Bone marrow (tissue), 2 donors: ENCODE measurements at regions not wholly inside any gene's neighbourhood (a gene's known extent, or its start where the extent isn't known, plus 50 kb on each side); places are given as distances from the start of the nearest gene placed in this dataset.
"Not testable (repeated sequence)": the region's sequence is repeated elsewhere in the genome, so short reads cannot be mapped to it uniquely, and the experiment has no call there.

Experiments
- DNase-seq, 2 donors: peaks; one replicate each; lab custom pipeline; 2025; lab: John Stamatoyannopoulos, UW

DNA sequence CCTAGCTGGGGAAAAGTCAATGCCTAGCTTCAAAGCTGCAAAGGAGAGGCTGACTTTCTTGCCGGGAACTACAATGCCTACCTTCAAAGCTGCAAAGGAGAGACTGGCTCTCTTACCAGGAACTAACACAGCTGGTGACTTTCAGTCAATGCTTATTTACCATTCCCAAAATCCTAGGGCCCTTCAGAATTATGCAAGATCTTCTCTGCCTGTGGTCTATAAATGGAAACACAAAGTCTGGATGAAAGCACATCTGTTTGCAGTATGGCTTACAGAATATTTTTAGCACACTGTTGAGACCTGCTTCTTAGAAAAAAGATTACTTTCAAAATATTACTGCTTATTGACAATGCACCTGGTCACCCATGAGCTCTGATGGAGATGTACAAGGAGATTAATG is 259.4 kb downstream of the PLK2 start:
- no peak for DNase-seq

DNA sequence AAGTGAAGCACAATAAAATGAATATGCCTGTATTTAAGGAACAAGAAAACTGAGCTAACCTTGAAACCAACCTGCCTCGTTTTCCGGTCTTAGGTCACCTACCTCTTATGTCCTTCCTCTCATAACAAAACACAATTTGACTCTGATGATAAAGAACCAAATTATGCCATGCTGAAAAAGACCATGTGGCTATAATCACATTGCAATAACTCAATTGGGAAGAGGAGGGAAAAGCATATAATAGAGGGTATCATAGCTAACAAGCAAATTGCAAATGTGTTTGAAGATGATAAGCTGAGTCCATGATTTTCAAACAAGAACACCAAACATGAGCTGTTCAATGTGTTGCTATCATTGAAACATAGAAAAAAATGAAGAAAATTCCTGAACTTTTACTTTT is 260.8 kb downstream of the PLK2 start:
- no peak for DNase-seq

DNA sequence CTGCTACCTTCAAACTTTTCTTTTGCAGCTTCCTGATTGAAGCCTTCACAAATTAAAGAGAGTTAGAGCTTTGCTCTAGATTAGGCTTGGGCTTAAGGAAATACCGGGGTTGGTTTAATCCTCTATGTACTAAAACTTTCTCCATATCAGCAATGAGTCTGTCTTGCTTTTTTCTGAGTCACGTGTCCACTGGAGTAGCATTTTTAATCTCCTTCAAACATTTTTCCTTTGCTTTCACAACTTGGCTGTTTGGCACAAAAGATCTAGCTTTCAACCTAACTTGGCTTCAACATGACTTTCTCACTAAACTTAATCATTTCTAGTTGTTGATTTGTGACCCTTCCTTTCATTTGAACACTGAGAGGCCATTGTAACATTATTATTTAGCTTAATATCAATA is 261.6 kb downstream of the PLK2 start:
- DNase-seq, result no peak

DNA sequence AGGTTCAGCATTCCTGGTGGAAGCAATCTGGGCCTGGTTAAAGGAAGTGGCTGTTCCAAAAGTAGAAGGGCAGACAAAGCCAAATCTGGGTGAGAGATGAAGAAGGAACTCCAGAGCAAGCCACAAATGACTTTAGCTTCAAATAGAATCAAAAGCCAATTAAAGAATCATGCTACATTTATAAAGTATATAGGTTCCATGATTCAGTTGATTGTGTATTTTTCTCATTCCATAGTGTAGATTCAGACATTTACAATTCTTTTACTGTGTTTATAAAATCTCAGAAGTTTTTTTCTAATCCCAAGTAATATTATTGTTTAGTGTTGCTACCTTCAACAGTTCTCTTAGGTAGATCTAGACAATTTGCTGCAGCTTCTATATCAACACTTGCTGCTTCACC is 262.0 kb downstream of the PLK2 start:
- DNase-seq, result no peak

DNA sequence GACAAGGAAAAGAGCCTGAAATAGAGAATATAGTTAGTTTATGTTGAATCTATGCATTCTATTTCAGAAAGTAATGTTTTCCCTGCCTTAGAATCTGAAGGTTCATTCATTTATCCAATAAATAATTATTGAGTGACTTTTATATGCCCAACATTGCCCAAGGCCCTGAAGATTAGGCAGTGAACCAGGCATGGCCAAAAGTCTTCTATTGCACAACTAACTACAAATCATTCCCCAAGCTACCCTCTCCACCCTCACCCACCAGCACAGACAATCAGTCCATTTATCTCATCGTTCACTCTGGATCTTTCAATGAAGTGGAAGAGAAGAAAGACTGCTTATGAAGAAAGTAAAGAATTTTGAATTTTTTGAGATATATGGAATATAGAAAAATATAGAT is 268.4 kb downstream of the PLK2 start:
- no peak for DNase-seq

DNA sequence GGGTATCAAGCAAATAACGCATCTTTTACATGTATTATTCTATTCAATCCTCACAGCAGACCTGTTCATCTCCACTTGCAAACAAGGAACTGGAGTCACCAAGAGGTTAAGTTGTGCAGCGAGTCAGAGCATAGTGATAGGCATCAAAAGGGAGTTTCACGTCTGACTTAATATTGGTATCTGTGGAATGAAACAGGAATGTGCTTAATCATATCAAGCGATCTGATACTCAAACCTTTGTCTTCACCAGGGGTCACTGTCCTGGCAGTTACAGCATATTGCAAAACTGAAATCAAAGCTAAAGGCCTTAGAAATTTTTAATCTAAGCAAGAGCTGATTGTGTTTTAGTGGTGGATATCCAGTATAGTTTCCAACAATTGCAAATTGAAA is 271.6 kb downstream of the PLK2 start:
- no peak for DNase-seq

DNA sequence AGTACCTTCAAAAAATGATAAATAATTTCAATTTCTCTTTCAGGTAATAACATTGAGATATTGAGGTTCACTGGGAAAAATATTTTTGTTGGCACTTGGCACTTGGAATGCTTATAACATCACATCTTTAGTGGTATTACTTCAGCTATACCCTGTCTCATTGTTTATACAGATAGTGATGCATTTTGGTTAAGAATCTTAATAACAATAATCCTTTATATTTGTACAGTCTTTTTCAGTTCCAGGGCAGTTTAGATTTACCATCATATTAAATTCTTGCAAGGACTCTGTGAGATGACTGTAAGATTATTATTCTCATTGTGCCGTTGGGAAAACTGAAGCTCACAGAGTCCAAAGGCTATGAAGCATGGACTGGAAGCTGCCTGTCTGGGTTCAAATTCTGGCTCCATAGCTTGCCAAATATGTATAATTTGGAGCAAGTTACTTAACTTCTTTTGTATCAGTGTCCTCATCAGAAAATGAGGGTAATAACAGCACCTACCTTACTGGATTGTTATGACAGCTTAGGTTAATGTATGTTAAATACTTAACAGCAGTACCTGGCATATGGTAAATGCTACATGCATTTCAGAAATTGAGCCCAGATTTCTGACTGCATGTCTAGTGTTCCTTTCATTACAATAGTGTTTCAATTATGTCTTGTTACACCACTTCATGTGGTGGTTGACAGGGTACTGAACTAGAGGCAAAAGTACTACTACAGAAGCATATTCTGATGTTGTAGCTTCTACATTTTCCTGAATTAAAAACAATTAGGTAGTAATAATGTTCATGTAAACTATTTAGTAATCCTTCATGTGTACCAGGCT is 272.2 kb downstream of the PLK2 start:
- no peak for DNase-seq

DNA sequence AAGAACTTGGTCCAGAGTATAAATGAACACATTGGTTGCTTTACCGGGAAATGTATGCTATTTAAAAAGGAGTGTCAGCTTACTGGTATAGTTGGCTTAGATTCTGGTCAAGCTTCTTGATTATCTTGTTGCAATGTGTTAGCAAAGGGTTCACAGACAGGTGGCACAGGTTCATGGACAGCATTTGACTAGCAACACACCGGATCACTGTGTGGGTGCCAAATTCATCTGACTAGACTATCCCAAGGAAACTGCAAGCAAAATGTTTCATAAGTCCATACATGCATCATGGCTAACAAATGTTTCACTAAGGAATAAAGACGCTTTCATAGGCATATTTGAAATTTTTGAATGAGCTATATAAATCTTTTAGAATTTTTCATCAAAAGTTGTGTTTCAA is 274.1 kb downstream of the PLK2 start:
- no peak for DNase-seq

DNA sequence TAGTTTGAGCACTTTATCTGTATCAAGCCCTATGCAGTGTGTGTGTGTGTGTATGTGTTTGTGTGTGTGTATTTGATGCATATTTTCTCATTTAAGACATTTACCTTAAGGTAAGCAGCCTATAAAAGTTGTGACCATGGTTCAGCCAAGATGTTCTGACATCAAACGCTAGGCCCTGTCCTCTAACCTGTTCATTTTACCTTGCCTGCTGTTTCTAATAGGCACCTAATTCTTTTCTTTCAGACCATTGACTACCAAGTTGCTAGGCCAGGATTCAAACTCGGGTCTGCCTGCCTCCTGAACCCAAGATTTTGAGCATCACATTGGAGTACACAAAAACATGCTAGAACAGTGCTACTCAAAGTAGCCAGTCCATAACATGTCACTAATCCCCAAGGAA is 274.5 kb downstream of the PLK2 start:
- DNase-seq, result no peak

DNA sequence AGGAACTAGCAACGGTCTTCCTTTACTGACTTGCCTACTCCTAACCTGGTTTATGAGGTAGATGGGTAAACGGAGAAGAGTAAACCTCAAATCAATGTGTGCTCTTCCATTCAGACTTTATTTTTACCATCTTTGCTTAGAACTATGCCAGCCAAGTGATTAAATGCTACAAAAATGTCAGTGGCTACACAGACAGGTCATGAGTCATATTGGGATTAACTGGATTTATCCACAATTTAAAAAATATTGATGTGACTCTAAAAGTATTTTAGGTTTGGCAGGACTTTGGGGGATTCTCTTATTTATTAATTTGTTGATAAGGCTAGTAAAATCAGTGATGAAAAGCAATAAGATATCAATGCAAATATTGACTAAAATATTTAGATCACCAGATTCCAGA is 275.0 kb downstream of the PLK2 start:
- DNase-seq, result no peak

DNA sequence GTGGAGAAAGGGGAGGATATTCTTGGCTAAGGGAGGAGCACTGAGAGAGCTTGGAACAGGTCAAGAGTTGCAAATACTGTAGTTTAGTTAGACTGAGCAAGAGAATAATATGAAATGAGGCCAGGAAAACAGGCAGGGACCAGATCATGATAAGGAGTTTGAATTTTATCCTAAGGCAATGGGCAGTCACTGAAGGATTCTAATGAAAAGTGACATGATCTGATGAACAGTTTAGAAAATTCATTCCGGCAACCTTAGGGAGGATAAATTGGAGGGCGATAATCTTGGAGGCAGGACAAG is 276.1 kb downstream of the PLK2 start:
- DNase-seq, result no peak

DNA sequence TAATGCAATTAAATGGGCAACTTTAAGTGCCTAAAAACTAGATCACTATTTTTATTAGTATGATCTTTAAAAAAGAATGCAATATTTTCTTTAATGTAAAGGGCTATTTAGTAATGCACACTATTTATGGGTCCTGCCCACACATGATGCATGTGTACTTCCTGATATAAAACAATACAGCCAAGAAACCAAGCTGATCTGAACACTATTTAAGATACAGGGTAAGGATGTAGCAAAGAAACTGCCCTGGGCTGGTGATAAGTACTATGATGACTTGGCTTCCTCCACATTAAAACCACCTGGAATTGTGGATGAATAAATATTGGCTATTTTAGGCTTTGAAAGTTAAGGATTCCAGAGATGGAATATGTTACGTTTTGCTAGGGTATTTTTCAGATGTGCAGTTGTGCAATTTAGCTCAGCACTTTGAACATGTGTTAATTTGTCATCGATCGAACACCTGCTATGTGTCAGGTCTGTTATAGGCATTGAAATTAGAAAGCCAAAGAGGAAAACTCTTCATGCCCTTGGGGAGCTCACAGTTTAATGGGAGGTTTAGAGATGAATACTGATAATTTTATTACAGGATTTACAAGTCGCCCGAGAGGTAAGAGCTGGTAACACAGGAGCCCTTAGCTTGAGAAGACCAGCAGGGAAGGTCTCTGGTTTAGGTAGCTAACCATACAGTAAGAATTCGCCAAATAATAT is 276.7 kb downstream of the PLK2 start:
- no peak for DNase-seq

DNA sequence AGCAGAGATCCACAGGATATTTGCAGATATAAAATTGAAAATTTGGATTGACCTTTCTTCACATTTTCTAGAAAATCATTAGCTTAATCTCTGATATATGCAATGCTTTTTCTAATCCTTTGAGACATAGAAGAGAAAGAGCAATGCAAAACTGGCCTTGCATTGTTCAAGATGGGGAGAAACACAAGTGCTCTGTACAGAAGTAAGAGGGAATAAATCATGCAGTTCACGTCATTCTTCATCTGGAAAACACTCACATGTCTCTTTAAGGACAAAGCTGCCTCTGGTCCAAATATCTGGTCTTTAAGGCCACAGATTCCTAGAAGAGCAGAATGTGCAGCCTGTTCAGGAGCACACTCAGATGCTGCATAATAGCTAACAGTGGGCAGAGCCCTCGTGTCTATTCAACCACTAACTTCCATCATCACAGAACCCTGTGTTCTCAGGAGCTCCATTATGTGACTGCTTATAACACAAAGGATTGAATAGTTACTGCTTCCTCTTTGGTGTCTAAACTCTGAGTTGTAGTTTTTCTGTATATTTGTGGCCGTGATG is 277.5 kb downstream of the PLK2 start:
- DNase-seq, result no peak

DNA sequence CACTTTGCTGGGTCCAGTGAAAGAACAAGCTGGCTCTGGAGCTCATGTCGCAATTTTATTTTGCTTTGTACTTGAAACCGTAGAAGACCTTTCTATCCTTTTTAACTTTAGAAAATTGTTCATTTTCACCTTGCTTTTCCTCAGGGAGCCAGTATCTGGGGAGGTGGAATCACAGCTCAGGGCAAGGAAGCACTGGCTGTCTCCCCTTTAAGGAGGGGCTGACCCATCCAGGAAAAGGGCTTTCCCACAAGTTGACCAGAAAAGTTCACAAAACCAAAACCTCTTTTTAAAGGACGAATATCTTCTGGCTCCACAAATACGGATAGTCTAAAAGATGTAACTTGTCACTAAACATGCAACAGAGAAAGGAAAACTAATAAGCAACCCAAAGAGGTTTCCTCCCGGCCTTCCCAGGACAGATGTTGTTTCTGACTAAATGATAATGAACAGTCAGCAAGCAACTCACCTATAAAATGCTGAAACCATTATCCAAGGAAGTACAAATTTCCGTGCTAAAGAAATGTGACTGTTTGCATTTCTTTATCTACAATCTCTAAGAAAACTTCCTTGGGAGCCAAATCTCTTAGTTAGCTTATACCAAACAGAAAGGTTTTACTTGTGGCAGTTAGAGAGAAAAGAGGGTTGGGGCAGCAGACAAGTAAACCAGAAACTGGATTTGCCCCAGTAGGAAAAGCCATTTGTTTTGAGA is 278.2 kb downstream of the PLK2 start:
- no peak for DNase-seq

DNA sequence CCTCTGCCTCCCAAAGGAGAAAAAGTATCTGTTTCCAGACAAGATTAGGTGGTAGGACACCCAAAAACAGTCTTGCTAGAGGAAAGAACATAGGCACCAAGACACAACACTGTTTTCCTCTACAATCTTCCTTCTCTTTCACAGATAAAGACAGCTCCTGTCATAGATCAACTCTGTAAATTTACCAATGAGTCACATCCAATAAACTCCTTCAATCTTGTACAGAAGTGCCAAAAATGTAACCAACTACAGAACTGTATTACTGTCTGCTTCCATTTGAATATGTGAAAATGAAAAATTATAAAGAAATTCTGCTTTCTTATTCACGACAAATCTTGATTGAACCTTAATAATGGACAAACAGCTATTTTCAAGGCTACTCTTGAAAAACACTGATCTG is 286.9 kb downstream of the PLK2 start:
- DNase-seq, result no peak

DNA sequence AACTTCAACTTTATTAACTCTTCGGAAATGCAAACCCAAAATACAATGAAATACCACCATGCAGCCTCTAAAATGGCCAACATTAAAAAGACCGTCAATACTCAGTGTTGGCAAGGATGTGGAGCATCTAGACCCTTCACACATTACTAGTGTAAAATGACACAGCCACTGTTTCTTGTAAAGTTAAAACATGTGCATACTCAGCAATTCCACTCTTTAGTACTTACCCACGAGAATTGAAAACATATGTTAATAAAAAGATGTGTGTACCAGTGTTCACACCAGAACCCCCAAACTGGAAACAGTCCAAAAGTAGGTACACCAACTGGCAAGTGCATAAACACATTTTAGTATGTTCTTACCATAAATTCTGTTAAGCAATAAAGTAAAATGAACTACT is 294.7 kb downstream of the PLK2 start:
- DNase-seq, result no peak

DNA sequence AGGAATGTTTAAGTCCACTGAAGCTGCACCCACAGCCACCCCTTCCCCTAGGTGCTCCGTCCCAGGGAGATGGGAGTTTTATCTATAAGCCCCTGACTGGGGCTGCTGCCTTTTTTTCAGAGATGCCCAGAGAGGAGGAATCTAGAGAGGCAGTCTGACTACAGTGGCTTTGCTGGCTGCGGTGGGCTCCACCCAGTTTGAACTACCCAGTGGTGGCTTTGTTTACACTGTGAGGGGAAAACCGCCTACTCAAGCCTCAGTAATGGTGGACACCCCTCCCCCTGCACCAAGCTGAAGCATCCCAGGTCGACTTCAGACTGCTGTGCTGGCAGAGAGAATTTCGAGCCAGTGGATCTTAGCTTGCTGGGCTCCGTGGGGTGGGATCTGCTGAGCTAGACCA is 298.0 kb downstream of the PLK2 start:
- DNase-seq, result not testable (repeated sequence)

DNA sequence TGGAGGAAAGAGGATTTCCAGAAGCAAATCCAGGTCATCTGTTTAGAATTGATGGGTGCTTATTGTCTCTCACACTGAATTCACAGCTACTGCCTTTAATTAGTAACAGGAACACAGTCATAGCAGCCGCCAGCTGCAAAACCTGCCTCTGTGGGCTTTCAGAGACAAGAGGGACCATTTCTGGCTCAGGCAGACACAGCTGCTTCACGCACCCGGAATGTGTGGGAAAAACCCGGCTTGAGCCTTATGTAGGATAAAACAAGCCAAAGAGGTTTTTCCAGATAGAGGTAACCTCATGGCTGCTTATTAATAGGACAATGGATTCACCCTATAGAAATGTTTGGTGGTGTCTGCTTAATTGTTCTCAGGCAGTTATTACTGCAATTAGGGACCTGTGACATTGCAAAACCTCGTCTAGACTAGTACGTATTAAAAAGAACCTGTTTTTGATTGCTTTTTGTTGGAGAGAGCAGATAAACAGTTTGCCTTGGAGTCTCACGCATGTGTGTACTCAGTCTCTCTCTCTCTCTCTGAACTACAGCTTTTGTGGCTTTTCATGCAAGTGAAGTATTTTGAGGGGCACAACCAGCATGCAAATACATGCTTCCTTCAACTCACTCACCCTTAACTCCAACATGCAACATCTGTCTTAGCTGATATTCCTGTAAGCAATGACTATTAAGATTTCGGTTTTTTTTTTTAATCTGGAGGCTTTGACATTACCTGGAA is 302.7 kb downstream of the PLK2 start:
- no peak for DNase-seq

DNA sequence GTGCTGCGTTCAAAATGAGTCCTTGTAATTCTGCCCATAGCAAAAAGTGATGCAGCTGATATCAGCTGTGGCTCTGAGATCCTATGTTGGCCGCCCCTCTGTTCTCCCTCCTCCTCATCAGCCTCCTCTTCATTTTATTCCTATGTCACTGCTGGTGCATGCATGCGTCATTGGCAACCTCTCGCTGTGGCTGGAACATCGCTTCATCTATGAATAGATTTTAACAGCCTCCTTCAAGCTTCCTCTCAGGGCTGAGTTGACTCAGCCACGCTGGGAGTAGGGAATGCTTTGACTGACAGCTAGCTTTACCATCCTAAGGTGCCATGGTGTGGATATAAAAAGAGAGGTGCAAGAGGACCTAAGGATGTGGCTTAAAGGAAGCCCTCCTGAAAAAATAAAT is 303.5 kb downstream of the PLK2 start:
- DNase-seq, result no peak

DNA sequence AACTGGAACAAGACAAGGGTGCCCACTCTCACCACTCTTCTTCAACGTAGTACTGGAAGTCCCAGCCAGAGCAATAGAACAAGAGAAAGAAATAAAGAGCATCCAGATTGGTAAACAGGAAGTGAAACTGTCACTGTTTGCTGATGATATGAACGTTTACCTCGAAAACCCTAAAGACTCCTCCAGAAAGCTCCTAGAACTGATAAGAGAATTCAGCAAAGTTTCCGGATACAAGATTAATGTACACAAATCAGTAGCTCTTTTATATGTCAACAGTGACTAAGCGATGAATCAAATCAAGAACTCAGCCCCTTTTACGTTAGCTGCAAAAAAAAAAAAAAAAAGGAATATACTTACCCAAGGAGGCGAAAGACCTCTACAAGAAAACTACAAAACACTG is 306.6 kb downstream of the PLK2 start:
- DNase-seq, result no peak

DNA sequence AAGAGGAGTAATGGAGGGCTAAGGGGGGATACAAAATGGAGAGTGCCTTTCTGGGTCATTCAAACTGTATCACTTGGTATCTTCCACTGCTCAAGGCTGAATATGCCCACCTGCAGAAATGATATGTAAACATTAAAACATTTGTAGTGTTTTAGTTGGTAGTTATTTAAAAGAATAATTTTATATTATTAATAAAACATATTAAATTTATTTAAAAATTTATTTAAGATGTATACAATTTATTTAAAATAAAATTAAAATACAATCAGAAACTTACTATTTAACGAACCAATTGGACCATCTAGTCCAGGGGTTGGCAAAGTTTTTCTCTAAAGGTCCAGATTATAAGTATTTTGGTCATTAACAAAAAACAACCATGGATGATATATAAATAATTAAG is 308.5 kb downstream of the PLK2 start:
- DNase-seq, result no peak

DNA sequence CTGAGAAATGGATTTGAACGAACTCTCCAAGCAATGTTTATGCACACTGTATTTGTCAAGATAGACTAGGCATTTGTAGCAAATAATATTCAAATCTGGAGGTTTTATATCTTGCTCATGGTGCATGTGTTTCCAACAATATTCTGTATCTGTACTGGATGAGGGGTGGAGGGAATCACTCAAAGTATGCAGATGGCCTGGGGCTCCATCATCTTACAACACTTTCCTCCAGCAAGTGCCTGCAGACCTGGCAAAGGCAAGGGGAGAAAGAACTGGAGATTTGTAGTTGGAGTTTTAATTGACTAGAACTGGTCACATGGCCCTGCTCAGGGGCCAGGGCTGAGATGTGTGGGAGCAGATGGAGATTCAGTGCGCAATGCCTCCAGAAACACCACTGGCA is 309.0 kb downstream of the PLK2 start:
- no peak for DNase-seq
